ENCODE measurements at regions not wholly inside any gene's neighbourhood (a gene's known extent, or its start where the extent isn't known, plus 50 kb on each side); places are given as distances from the start of the nearest gene placed in this dataset.

GRCh38 chr2:236849508-236849907 is 236.2 kb upstream of the COPS8 start:
- WGBS (ENCODE audit: low lambda C conversion rate, missing lambda C conversion rate), result 72% methylated on average over 2 of the region's 2 CpGs
- Histone ChIP-seq H3K9me2 (replicated peaks; ENCODE audit: insufficient read depth) (no peaks in the 10 kb centered on the region), H2AFZ (no peak overlapping the region), H3K36me3 (replicated peaks; ENCODE audit: insufficient read depth, low read depth) (no peaks in the 10 kb centered on the region), H3K79me2 (no peaks in the 10 kb centered on the region), H3K27me3 (no peaks in the 10 kb centered on the region), H3K27ac (no peak overlapping the region), H3K4me1 (ENCODE audit: insufficient read depth) (no peaks in the 10 kb centered on the region), H4K20me1 (ENCODE audit: insufficient read depth, poor library complexity, severe bottlenecking) (no peaks in the 10 kb centered on the region), H3K4me2 (no peak overlapping the region), H3K4me3 (no peak overlapping the region), H3K9me3 (ENCODE audit: low read depth) (no peaks in the 10 kb centered on the region)
- TF ChIP-seq EZH2 (IDR thresholded peaks at IDR 0.05; ENCODE audit: borderline replicate concordance), result no peak
- no peak for TF ChIP-seq CTCF (IDR thresholded peaks at IDR 0.05; ENCODE audit: poor library complexity)
- no peak for TF ChIP-seq EZH2phosphoT487 (IDR thresholded peaks at IDR 0.05; ENCODE audit: low read depth, severe bottlenecking, unreplicated experiment)
- DNase-seq (ENCODE audit: low spot score), result no peak

- H3K4me1 ChIP-seq (ENCODE audit: insufficient read depth), result no peaks in the 10 kb centered on the region
- H3K9me2 ChIP-seq (replicated peaks; ENCODE audit: insufficient read depth), result no peaks in the 10 kb centered on the region
- no peak overlapping the region for H3K4me2 ChIP-seq
- no peaks in the 10 kb centered on the region for H4K20me1 ChIP-seq (ENCODE audit: insufficient read depth, poor library complexity, severe bottlenecking)
- H3K79me2 ChIP-seq, result no peaks in the 10 kb centered on the region
- H2AFZ ChIP-seq, result no peak overlapping the region
- no peaks in the 10 kb centered on the region for H3K27me3 ChIP-seq
- no peak overlapping the region for H3K4me3 ChIP-seq
- no peaks in the 10 kb centered on the region for H3K9me3 ChIP-seq (ENCODE audit: low read depth)
- no peak for DNase-seq (ENCODE audit: low spot score)
- no peaks in the 10 kb centered on the region for H3K36me3 ChIP-seq (replicated peaks; ENCODE audit: insufficient read depth, low read depth)
- no peak for TF ChIP-seq CTCF (IDR thresholded peaks at IDR 0.05; ENCODE audit: poor library complexity)
- no peak for TF ChIP-seq EZH2phosphoT487 (IDR thresholded peaks at IDR 0.05; ENCODE audit: low read depth, severe bottlenecking, unreplicated experiment)
- no peak for TF ChIP-seq EZH2 (IDR thresholded peaks at IDR 0.05; ENCODE audit: borderline replicate concordance)
- WGBS (ENCODE audit: low lambda C conversion rate, missing lambda C conversion rate), result 96% methylated on average over 4 of the region's 4 CpGs
- H3K27ac ChIP-seq, result no peak overlapping the region
Observed at GRCh38 chr2:236849940-236850339, 235.7 kb upstream of the COPS8 start.

- no peak overlapping the region for H2AFZ ChIP-seq
- no peaks in the 10 kb centered on the region for H3K27me3 ChIP-seq
- no peak overlapping the region for H3K4me3 ChIP-seq
- H3K36me3 ChIP-seq (replicated peaks; ENCODE audit: insufficient read depth, low read depth), result no peaks in the 10 kb centered on the region
- no peaks in the 10 kb centered on the region for H3K9me2 ChIP-seq (replicated peaks; ENCODE audit: insufficient read depth)
- no peaks in the 10 kb centered on the region for H3K4me1 ChIP-seq (ENCODE audit: insufficient read depth)
- no peaks in the 10 kb centered on the region for H3K79me2 ChIP-seq
- DNase-seq (ENCODE audit: low spot score), result no peak
- no peaks in the 10 kb centered on the region for H4K20me1 ChIP-seq (ENCODE audit: insufficient read depth, poor library complexity, severe bottlenecking)
- 73% methylated on average over 3 of the region's 3 CpGs for WGBS (ENCODE audit: low lambda C conversion rate, missing lambda C conversion rate)
- no peak for TF ChIP-seq EZH2 (IDR thresholded peaks at IDR 0.05; ENCODE audit: borderline replicate concordance)
- no peaks in the 10 kb centered on the region for H3K9me3 ChIP-seq (ENCODE audit: low read depth)
- H3K27ac ChIP-seq, result no peak overlapping the region
- no peak overlapping the region for H3K4me2 ChIP-seq
Observed at GRCh38 chr2:236851187-236851586, 234.5 kb upstream of the COPS8 start.

GRCh38 chr2:236852100-236852976 is 233.4 kb upstream of the COPS8 start:
- H3K9me3 ChIP-seq (ENCODE audit: low read depth), result no peaks in the 10 kb centered on the region
- no peaks in the 10 kb centered on the region for H4K20me1 ChIP-seq (ENCODE audit: insufficient read depth, poor library complexity, severe bottlenecking)
- H3K27ac ChIP-seq, result no peak overlapping the region
- H3K4me2 ChIP-seq, result no peak overlapping the region
- H3K9me2 ChIP-seq (replicated peaks; ENCODE audit: insufficient read depth), result no peaks in the 10 kb centered on the region
- no peak overlapping the region for H2AFZ ChIP-seq
- no peak for TF ChIP-seq EZH2phosphoT487 (IDR thresholded peaks at IDR 0.05; ENCODE audit: low read depth, severe bottlenecking, unreplicated experiment)
- no peak for TF ChIP-seq CTCF (IDR thresholded peaks at IDR 0.05; ENCODE audit: poor library complexity)
- TF ChIP-seq EZH2 (IDR thresholded peaks at IDR 0.05; ENCODE audit: borderline replicate concordance), result no peak
- DNase-seq (ENCODE audit: low spot score), result no peak
- H3K4me3 ChIP-seq, result no peak overlapping the region
- peaks cover 10% of the 10 kb centered on the region for H3K4me1 ChIP-seq (ENCODE audit: insufficient read depth)
- H3K27me3 ChIP-seq, result no peaks in the 10 kb centered on the region
- 69% methylated on average over 17 of the region's 17 CpGs for WGBS (ENCODE audit: low lambda C conversion rate, missing lambda C conversion rate)
- H3K79me2 ChIP-seq, result no peaks in the 10 kb centered on the region
- H3K36me3 ChIP-seq (replicated peaks; ENCODE audit: insufficient read depth, low read depth), result no peaks in the 10 kb centered on the region
